ENCODE measurements at regions not wholly inside any gene's neighbourhood (a gene's known extent, or its start where the extent isn't known, plus 50 kb on each side); places are given as distances from the start of the nearest gene placed in this dataset.

GRCh38 chr12:126534942-126535341 lies 1469.7 kb downstream of the AACS start:
- no peaks in the 10 kb centered on the region for H3K36me3 ChIP-seq (ENCODE audit: control insufficient read depth, insufficient read depth, low read length)
- no peak overlapping the region for H3K4me3 ChIP-seq (replicated peaks; ENCODE audit: low read depth, low read length)
- DNase-seq (ENCODE audit: extremely low read depth, insufficient read length) = no peak
- TF ChIP-seq CTCF (IDR thresholded peaks at IDR 0.05; ENCODE audit: insufficient read depth, low read length, poor library complexity, severe bottlenecking) = no peak
- no peaks in the 10 kb centered on the region for H3K27me3 ChIP-seq (replicated peaks; ENCODE audit: control insufficient read depth, insufficient read depth, low read length)

DNA sequence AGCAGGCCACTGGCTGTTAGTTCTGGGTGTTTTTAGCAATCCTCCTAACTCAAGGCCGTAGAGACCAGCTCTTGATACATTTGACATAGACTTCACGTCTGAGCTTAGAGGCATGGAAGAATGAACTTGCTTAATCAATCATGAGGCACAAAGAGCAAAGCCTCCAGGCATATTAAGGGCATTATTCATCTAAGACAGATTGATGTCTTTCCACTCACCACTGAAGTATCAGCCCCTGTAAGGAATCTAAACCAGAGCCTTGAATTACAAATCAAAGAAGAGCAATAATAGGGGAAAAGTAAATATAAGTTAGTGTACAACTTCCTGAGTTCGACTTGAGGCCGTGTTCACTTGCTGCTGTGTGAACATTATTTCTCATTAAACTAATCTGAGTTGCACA lies 1470.7 kb downstream of the AACS start:
- no peak for TF ChIP-seq CTCF (IDR thresholded peaks at IDR 0.05; ENCODE audit: insufficient read depth, low read length, poor library complexity, severe bottlenecking)
- no peak for DNase-seq (ENCODE audit: extremely low read depth, insufficient read length)
- Histone ChIP-seq H3K4me3 (replicated peaks; ENCODE audit: low read depth, low read length) (no peak overlapping the region), H3K36me3 (ENCODE audit: control insufficient read depth, insufficient read depth, low read length) (no peaks in the 10 kb centered on the region), H3K27me3 (replicated peaks; ENCODE audit: control insufficient read depth, insufficient read depth, low read length) (no peaks in the 10 kb centered on the region)

DNA sequence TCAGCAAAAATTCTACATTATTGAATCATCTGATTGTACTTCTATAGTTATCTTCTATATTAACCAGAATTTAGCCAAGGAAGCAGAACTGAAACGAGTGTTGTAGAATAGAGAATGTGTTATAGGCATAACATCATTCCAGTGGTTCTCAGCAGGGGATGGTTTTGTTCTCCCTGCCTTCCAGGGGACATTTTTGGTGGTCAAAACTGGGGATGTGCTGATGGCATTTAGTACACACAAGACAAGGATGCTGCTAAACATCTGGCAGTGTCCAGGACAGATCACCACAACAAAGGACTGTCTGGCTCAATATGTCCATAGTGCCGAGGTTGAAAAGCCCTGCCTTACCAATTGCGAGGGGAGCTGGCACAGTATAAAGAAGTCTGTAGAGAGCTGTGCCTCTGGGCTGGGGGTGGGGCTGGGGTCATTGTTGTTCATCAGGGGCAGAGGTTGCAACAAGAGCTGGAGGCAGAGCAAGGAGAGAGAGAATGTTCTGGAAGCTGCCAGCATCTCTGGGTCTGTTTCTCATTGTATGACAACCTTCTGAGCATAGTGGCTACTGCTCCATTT lies 1472.8 kb downstream of the AACS start:
- H3K4me3 ChIP-seq (replicated peaks; ENCODE audit: low read depth, low read length) = no peak overlapping the region
- no peaks in the 10 kb centered on the region for H3K27me3 ChIP-seq (replicated peaks; ENCODE audit: control insufficient read depth, insufficient read depth, low read length)
- TF ChIP-seq CTCF (IDR thresholded peaks at IDR 0.05; ENCODE audit: insufficient read depth, low read length, poor library complexity, severe bottlenecking) = no peak
- no peak for DNase-seq (ENCODE audit: extremely low read depth, insufficient read length)
- H3K36me3 ChIP-seq (ENCODE audit: control insufficient read depth, insufficient read depth, low read length) = no peaks in the 10 kb centered on the region

- Histone ChIP-seq H3K4me3 (replicated peaks; ENCODE audit: low read depth, low read length) (no peak overlapping the region), H3K27me3 (replicated peaks; ENCODE audit: control insufficient read depth, insufficient read depth, low read length) (no peaks in the 10 kb centered on the region), H3K36me3 (ENCODE audit: control insufficient read depth, insufficient read depth, low read length) (no peaks in the 10 kb centered on the region)
- TF ChIP-seq CTCF (IDR thresholded peaks at IDR 0.05; ENCODE audit: insufficient read depth, low read length, poor library complexity, severe bottlenecking) = no peak
- no peak for DNase-seq (ENCODE audit: extremely low read depth, insufficient read length)
Observed at GRCh38 chr12:126538888-126539287, 1473.7 kb downstream of the AACS start.

GRCh38 chr12:126545411-126545810 lies 1480.2 kb downstream of the AACS start:
- H3K4me3 ChIP-seq (replicated peaks; ENCODE audit: low read depth, low read length) = no peak overlapping the region
- H3K27me3 ChIP-seq (replicated peaks; ENCODE audit: control insufficient read depth, insufficient read depth, low read length) = no peaks in the 10 kb centered on the region
- no peaks in the 10 kb centered on the region for H3K36me3 ChIP-seq (ENCODE audit: control insufficient read depth, insufficient read depth, low read length)
- no peak for TF ChIP-seq CTCF (IDR thresholded peaks at IDR 0.05; ENCODE audit: insufficient read depth, low read length, poor library complexity, severe bottlenecking)
- DNase-seq (ENCODE audit: extremely low read depth, insufficient read length) = no peak

DNA sequence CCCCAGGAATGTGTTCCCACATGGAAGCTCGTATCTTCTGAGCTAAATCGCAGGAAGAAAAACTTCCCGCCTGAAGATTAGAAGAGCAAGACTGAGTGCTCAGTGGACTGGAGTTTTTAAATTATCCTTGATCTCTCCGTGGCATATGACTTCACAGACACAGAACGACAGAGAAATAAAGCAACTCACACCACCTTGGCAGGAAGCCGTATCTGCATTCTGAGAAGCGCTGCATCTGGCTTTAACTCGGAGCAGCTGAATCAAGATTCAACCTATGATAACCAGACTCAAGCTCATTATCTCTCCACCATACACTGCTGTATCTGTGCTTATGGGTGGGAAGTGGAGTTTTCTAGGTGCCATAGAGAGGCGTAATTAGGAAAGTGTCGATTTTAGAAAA lies 1482.7 kb downstream of the AACS start:
- TF ChIP-seq CTCF (IDR thresholded peaks at IDR 0.05; ENCODE audit: insufficient read depth, low read length, poor library complexity, severe bottlenecking) = no peak
- Histone ChIP-seq H3K4me3 (replicated peaks; ENCODE audit: low read depth, low read length) (no peak overlapping the region), H3K36me3 (ENCODE audit: control insufficient read depth, insufficient read depth, low read length) (no peaks in the 10 kb centered on the region), H3K27me3 (replicated peaks; ENCODE audit: control insufficient read depth, insufficient read depth, low read length) (no peaks in the 10 kb centered on the region)
- no peak for DNase-seq (ENCODE audit: extremely low read depth, insufficient read length)

All from GM06990 (cell line).